B cell (primary cell): ENCODE measurements at regions not wholly inside any gene's neighbourhood (a gene's known extent, or its start where the extent isn't known, plus 50 kb on each side); places are given as distances from the start of the nearest gene placed in this dataset.
A peak's percentile ranks its signal among the peaks of the same experiment; 100 is the strongest.

ENCODE experiments used
- ATAC-seq: fragments of 200-7000 bp; cut with Tn5 transposase; one replicate; pipeline ENCODE4 v1.10.0; 2021; ENCODE audit warnings: low read depth, mild to moderate bottlenecking, moderate number of reproducible peaks, moderate library complexity
- CTCF ChIA-PET: fragments of 350-600 bp; sonication (Branson Sonifier 250); formaldehyde crosslinking; loops from one replicate; lab custom pipeline; 2021; ENCODE audit warnings: antibody characterized with exemption, inconsistent platforms; lab: Charles Lee
- POLR2A ChIA-PET: fragments of 350-600 bp; sonication (Branson Sonifier 250); formaldehyde crosslinking; loops from one replicate; lab custom pipeline; 2021; ENCODE audit warnings: antibody characterized with exemption; lab: Charles Lee
- DNase-seq: peaks from one replicate; pipeline ENCODE4 v3.0.0; 2013
- H2AFZ ChIP-seq: 2 replicates; pipeline ENCODE4 v1.6.1; 2012; ENCODE audit warnings: mild to moderate bottlenecking, low read depth, low read length; ENCODE audit not compliant: insufficient read depth, poor library complexity, severe bottlenecking
- H3K27ac ChIP-seq, 2 donors: 1 replicate in 1 of 2; 2 replicates in 1 of 2; pipeline ENCODE4 v1.5.1; 2012 to 2013; ENCODE audit warnings: low read length in 2 of 2, mild to moderate bottlenecking in 2 of 2, moderate library complexity in 1 of 2
- H3K27me3 ChIP-seq, 4 experiments: fragments of 200-600 bp in 1 of 4; sonication (generic) in 1 of 4; replicated peaks in 1 of 4; 1 replicate in 2 of 4; 2 replicates in 2 of 4; pipeline versions ENCODE4 v1.6.1 to v1.7.0; 2013 to 2016; ENCODE audit warnings: low read length in 3 of 4, mild to moderate bottlenecking in 2 of 4, mixed read lengths in 1 of 4, moderate library complexity in 1 of 4; ENCODE audit not compliant: insufficient read depth in 4 of 4, control insufficient read depth in 3 of 4; ENCODE audit errors: control extremely low read depth in 1 of 4
- H3K36me3 ChIP-seq, 2 experiments: replicated peaks in 1 of 2; 1 replicate in 1 of 2; 2 replicates in 1 of 2; pipeline versions ENCODE4 v1.6.1 to v1.7.1; 2013; ENCODE audit warnings: low read length in 1 of 2; ENCODE audit not compliant: insufficient read depth in 2 of 2, control insufficient read depth in 1 of 2; ENCODE audit errors: control extremely low read depth in 1 of 2, extremely low read depth in 1 of 2
- H3K4me1 ChIP-seq, 2 donors: fragments of 200-600 bp in 1 of 2; sonication (generic) in 1 of 2; 1 replicate in 1 of 2; 2 replicates in 1 of 2; pipeline versions ENCODE4 v1.5.1 to v1.6.1; 2013 to 2017; ENCODE audit warnings: low read length in 2 of 2; ENCODE audit not compliant: control insufficient read depth in 2 of 2, insufficient read depth in 2 of 2
- H3K4me2 ChIP-seq: replicated peaks from 2 replicates; pipeline ENCODE3; 2012; ENCODE audit warnings: mild to moderate bottlenecking, low read depth, low read length; ENCODE audit not compliant: poor library complexity, severe bottlenecking
- H3K4me3 ChIP-seq, 5 experiments: fragments of 200-600 bp in 1 of 5; sonication (generic) in 1 of 5; 1 replicate in 3 of 5; 2 replicates in 2 of 5; pipeline versions ENCODE4 v1.5.1 to v1.7.0; 2011 to 2016; ENCODE audit warnings: low read length in 4 of 5, mild to moderate bottlenecking in 4 of 5, low read depth in 2 of 5, control low read depth in 1 of 5, moderate library complexity in 1 of 5; ENCODE audit not compliant: insufficient read depth in 1 of 5; ENCODE audit errors: control extremely low read depth in 1 of 5, extremely low read depth in 1 of 5
- H3K79me2 ChIP-seq: fragments of 200-600 bp; sonication (generic); one replicate; pipeline ENCODE4 v1.6.0; 2016; ENCODE audit warnings: low read length; ENCODE audit not compliant: control insufficient read depth, insufficient read depth
- H3K9ac ChIP-seq: fragments of 200-600 bp; sonication (generic); 2 replicates; pipeline ENCODE4 v1.6.1; 2017; ENCODE audit warnings: mild to moderate bottlenecking, low read length, moderate library complexity
- H3K9me3 ChIP-seq, 3 donors: one replicate each; pipeline versions ENCODE4 v1.6.1 to v1.7.1; 2013; ENCODE audit warnings: low read length in 2 of 3; ENCODE audit not compliant: control insufficient read depth in 2 of 3, insufficient read depth in 1 of 3; ENCODE audit errors: control extremely low read depth in 1 of 3
- H4K20me1 ChIP-seq: 2 replicates; pipeline ENCODE4 v1.6.0; 2012; ENCODE audit warnings: mild to moderate bottlenecking, low read length; ENCODE audit not compliant: insufficient read depth, control insufficient read depth, poor library complexity, severe bottlenecking
- H3K27ac Mint-ChIP-seq: one replicate; pipeline ENCODE4 v1.8.0; 2021; ENCODE audit warnings: mixed read lengths
- H3K27me3 Mint-ChIP-seq: one replicate; pipeline ENCODE4 v1.8.0; 2021; ENCODE audit warnings: mixed read lengths
- H3K4me1 Mint-ChIP-seq: one replicate; pipeline ENCODE4 v1.8.0; 2021; ENCODE audit warnings: mixed read lengths
- H3K4me3 Mint-ChIP-seq: one replicate; pipeline ENCODE4 v1.8.0; 2021; ENCODE audit warnings: mixed read lengths
- H3K9me3 Mint-ChIP-seq: one replicate; pipeline ENCODE4 v1.8.0; 2022; ENCODE audit warnings: mixed read lengths; ENCODE audit not compliant: insufficient read depth
- EZH2 ChIP-seq: IDR thresholded peaks from 2 replicates; pipeline ENCODE4 v1.6.1; 2012; ENCODE audit warnings: borderline replicate concordance, low read depth, mild to moderate bottlenecking, moderate library complexity, low read length; ENCODE audit not compliant: insufficient read depth, poor library complexity, severe bottlenecking
- WGBS: methylation state at CpG from one replicate; pipeline ENCODE4 v1.1.5; 2013; ENCODE audit warnings: missing lambda C conversion rate; ENCODE audit not compliant: insufficient coverage; 5-methylcytosine and 5-hydroxymethylcytosine counted together
- intact Hi-C: fragments of 100-400 bp; cut with micrococcal nuclease; formaldehyde crosslinking; loops from one replicate; pipeline ENCODE4 v1.10.0; 2022
- TF ChIP-seq, protein P1 (sequence below): fragments of 200-600 bp; IDR thresholded peaks from one replicate; pipeline ENCODE4 v1.8.0; 2022; ENCODE audit warnings: antibody characterized with exemption, mild to moderate bottlenecking

DNA sequence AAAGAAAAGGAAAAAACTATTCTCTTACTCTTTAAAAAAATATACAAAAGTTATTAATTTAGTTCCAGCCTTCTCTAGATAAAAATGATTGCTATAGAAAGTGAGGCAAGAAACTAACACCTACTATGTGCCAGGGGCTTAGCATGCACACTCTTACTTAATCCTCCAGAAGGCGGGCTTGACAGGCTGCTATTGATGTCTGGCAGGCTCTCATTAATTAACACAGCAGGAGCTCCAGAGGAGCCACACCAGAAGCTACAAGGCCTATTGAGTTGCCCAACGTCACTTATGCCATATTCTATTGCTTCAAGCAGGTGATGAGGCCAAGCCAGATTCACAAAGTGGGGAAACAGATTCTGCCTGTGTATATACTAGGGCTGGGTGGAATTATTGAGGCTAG lies 54.6 kb upstream of the CLINT1 start:
- H3K4me3 Mint-ChIP-seq, result no peak overlapping the region
- no peaks in the 10 kb centered on the region for H3K9me3 Mint-ChIP-seq
- WGBS, result 100% methylated on average over 1 of the region's 2 CpGs
- DNase-seq (no peak), ATAC-seq (no peak)
- peaks cover 21% of the 10 kb centered on the region for H3K4me1 Mint-ChIP-seq
- Histone ChIP-seq H3K36me3 (no peaks in the 10 kb centered on the region), H2AFZ (no peak overlapping the region), H3K4me3 (no peak overlapping the region), H3K27ac (no peak overlapping the region), H3K9me3 (no peaks in the 10 kb centered on the region), H3K4me2 (no peak overlapping the region), H3K4me1 (peaks cover 20 to 21% of the 10 kb centered on the region in 2 donors), H4K20me1 (no peaks in the 10 kb centered on the region), H3K27me3 (no peaks in the 10 kb centered on the region), H3K79me2 (no peaks in the 10 kb centered on the region), H3K9ac (no peak overlapping the region)
- H3K27ac Mint-ChIP-seq, result no peak overlapping the region
- POLR2A ChIA-PET, result interaction anchor here (0.6 kb wide), 1 partner anchor 58 kb away, joined by 3 read pairs; no protein-coding TSS in a partner anchor
- TF ChIP-seq, protein P1, sequence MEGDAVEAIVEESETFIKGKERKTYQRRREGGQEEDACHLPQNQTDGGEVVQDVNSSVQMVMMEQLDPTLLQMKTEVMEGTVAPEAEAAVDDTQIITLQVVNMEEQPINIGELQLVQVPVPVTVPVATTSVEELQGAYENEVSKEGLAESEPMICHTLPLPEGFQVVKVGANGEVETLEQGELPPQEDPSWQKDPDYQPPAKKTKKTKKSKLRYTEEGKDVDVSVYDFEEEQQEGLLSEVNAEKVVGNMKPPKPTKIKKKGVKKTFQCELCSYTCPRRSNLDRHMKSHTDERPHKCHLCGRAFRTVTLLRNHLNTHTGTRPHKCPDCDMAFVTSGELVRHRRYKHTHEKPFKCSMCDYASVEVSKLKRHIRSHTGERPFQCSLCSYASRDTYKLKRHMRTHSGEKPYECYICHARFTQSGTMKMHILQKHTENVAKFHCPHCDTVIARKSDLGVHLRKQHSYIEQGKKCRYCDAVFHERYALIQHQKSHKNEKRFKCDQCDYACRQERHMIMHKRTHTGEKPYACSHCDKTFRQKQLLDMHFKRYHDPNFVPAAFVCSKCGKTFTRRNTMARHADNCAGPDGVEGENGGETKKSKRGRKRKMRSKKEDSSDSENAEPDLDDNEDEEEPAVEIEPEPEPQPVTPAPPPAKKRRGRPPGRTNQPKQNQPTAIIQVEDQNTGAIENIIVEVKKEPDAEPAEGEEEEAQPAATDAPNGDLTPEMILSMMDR, result no peak
- no peak for TF ChIP-seq EZH2
- intact Hi-C loops, result no loop called here
- no peaks in the 10 kb centered on the region for H3K27me3 Mint-ChIP-seq
- CTCF ChIA-PET, result interaction anchor here (0.6 to 1.2 kb wide), 2 partner anchors 14 to 35 kb away, joined by 4 read pairs; no protein-coding TSS in a partner anchor

DNA sequence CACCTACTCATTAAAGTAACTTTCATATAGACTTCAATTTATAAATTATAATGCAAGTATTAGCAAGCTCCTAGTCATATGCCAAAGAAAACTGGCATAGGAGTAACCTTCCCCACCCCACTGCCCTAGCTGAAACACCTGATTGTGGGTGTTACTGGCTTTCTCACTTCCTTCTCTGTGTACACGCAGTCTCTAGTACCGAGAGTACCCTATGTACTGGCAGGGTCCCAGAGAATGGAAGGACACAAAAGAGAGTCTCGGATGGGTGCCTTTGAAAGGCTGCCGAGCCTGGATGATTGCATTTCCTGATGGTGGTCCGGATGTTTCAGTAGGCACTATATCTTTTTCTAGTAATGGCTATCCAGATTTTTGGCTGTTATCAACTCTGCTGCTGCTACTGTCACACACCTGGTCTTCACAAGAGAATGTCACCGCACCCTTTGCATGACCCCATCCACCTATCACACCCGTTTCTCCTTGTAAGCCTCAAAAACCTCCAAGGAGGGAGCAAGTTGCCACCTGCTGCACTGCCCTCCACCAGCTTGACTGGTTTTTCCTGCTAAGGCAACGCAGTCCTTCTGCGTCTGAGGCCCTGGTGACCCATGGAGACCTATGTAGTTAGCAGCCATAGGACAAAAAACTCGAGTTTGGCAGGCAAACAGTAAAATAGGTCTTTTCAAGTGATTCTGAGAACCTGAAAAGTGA lies 53.8 kb upstream of the CLINT1 start:
- no peaks in the 10 kb centered on the region for H3K9me3 Mint-ChIP-seq
- peak overlapping the region; percentile 52 for H3K4me2 ChIP-seq
- peak overlapping the region; percentile 32 for H3K4me3 Mint-ChIP-seq
- H3K27ac Mint-ChIP-seq, result peak overlapping the region; percentile 77
- DNase-seq (peak; percentile 56), ATAC-seq (peak; percentile 93)
- peak overlapping the region; percentile 40 for H2AFZ ChIP-seq
- H3K4me1 ChIP-seq, result peaks cover 12 to 13% of the 10 kb centered on the region in 2 donors
- no peaks in the 10 kb centered on the region for H3K36me3 ChIP-seq
- no peak for TF ChIP-seq EZH2
- TF ChIP-seq, protein P1, result no peak
- H3K27me3 ChIP-seq, result no peaks in the 10 kb centered on the region
- H4K20me1 ChIP-seq, result no peaks in the 10 kb centered on the region
- no peaks in the 10 kb centered on the region for H3K27me3 Mint-ChIP-seq
- H3K4me1 Mint-ChIP-seq, result peaks cover 13% of the 10 kb centered on the region
- intact Hi-C loops, result no loop called here
- ChIA-PET POLR2A (no interaction called here), CTCF (interaction anchor here (0.6 kb wide), 1 partner anchor 38 kb away, joined by 5 read pairs; no protein-coding TSS in a partner anchor)
- H3K9me3 ChIP-seq, result no peaks in the 10 kb centered on the region
- H3K4me3 ChIP-seq, result peak overlapping the region in 1 of 5 experiments; percentile 9
- no peaks in the 10 kb centered on the region for H3K79me2 ChIP-seq
- 49% methylated on average over 8 of the region's 10 CpGs for WGBS
- no peak overlapping the region for H3K9ac ChIP-seq
- H3K27ac ChIP-seq, result peak overlapping the region; percentile 18 to 64
